DMS153 (cell line): ENCODE measurements at regions not wholly inside any gene's neighbourhood (a gene's known extent, or its start where the extent isn't known, plus 50 kb on each side); places are given as distances from the start of the nearest gene placed in this dataset.
A peak's percentile ranks its signal among the peaks of the same experiment; 100 is the strongest.

Experiments used
- DNase-seq: peaks from one replicate; lab custom pipeline; 2025; lab: John Stamatoyannopoulos, UW

GRCh38 chr20:52643034-52643433, 329.1 kb upstream of the TSHZ2 start:
- DNase-seq: no peak

GRCh38 chr20:52637201-52637600, 335.0 kb upstream of the TSHZ2 start:
- DNase-seq: no peak

GRCh38 chr20:52631469-52631868, 340.7 kb upstream of the TSHZ2 start:
- DNase-seq: no peak

- DNase-seq: no peak
Observed at GRCh38 chr20:52630138-52630537, 342.0 kb upstream of the TSHZ2 start.

- DNase-seq: no peak
Observed at GRCh38 chr20:52624281-52624680, 347.9 kb upstream of the TSHZ2 start.

- DNase-seq: no peak
Observed at GRCh38 chr20:52622081-52622480, 350.1 kb upstream of the TSHZ2 start.

GRCh38 chr20:52621401-52621800, 350.8 kb upstream of the TSHZ2 start:
- no peak for DNase-seq

- DNase-seq: no peak
Observed at GRCh38 chr20:52619671-52620070, 352.5 kb upstream of the TSHZ2 start.

GRCh38 chr20:52619101-52619500, 353.1 kb upstream of the TSHZ2 start:
- no peak for DNase-seq

- peak; percentile 79 for DNase-seq
Observed at GRCh38 chr20:52616629-52617028, 355.5 kb upstream of the TSHZ2 start.

GRCh38 chr20:52614051-52614863, 357.9 kb upstream of the TSHZ2 start:
- DNase-seq: no peak

- DNase-seq: no peak
Observed at GRCh38 chr20:52612046-52612632, 360.0 kb upstream of the TSHZ2 start.

- DNase-seq: no peak
Observed at GRCh38 chr20:52610749-52611148, 361.4 kb upstream of the TSHZ2 start.

GRCh38 chr20:52601295-52601971, 370.7 kb upstream of the TSHZ2 start:
- no peak for DNase-seq

- DNase-seq: no peak
Observed at GRCh38 chr20:52596256-52596655, 375.9 kb upstream of the TSHZ2 start.

- no peak for DNase-seq
Observed at GRCh38 chr20:52595518-52595917, 376.6 kb upstream of the TSHZ2 start.

GRCh38 chr20:52593654-52594053, 378.5 kb upstream of the TSHZ2 start:
- DNase-seq: no peak

GRCh38 chr20:52592567-52592966, 379.6 kb upstream of the TSHZ2 start:
- DNase-seq: no peak

- DNase-seq: no peak
Observed at GRCh38 chr20:52590100-52590499, 382.1 kb upstream of the TSHZ2 start.

GRCh38 chr20:52589251-52589812, 382.8 kb upstream of the TSHZ2 start:
- DNase-seq: no peak

- DNase-seq: no peak
Observed at GRCh38 chr20:52586660-52587059, 385.5 kb upstream of the TSHZ2 start.

GRCh38 chr20:52585333-52585732, 386.8 kb upstream of the TSHZ2 start:
- no peak for DNase-seq

- DNase-seq: no peak
Observed at GRCh38 chr20:52578559-52578958, 387.0 kb upstream of the ZFP64 start.
